Endothelial cell of umbilical vein (primary cell): ENCODE measurements at regions not wholly inside any gene's neighbourhood (a gene's known extent, or its start where the extent isn't known, plus 50 kb on each side); places are given as distances from the start of the nearest gene placed in this dataset.

Experiments
- BruUV-seq: library from RNA; stranded (reverse); fragments of 400-500 nt; replicated peaks from 2 replicates; lab custom pipeline; 2021; lab: Mats Ljungman, UMichigan
- CTCF ChIA-PET: fragments of 300-600, 350-600 bp; sonication (Branson Sonifier 250); formaldehyde crosslinking; loops from one replicate; lab custom pipeline; 2021; ENCODE audit warnings: antibody characterized with exemption, inconsistent platforms; lab: Charles Lee
- POLR2A ChIA-PET: fragments of 300-600, 350-600 bp; sonication (Branson Sonifier 250); formaldehyde crosslinking; loops from one replicate; lab custom pipeline; 2021; ENCODE audit warnings: antibody characterized with exemption, inconsistent platforms; lab: Charles Lee
- DNase-seq: peaks from one replicate; pipeline ENCODE4 v3.0.0-alpha.2; 2011; ENCODE audit warnings: low read depth, low spot score
- FAIRE-seq: peaks from 2 replicates; lab custom pipeline; 2011; peaks lifted over from hg19 to GRCh38; lab: Jason Lieb, UNC
- H2AFZ ChIP-seq: 2 replicates; pipeline ENCODE4 v1.6.0; 2012; ENCODE audit warnings: low read depth, low read length, control low read depth, inconsistent platforms
- H3K27ac ChIP-seq: 2 replicates; pipeline ENCODE4 v1.5.1; 2011; ENCODE audit warnings: low read depth, mild to moderate bottlenecking, control low read depth, low read length, moderate library complexity; ENCODE audit not compliant: insufficient read depth
- H3K27me3 ChIP-seq, 2 experiments: 2 replicates each; pipeline versions ENCODE4 v1.6.0 to v1.6.1; 2011; ENCODE audit warnings: low read length in 2 of 2, mixed read lengths in 1 of 2; ENCODE audit not compliant: control insufficient read depth in 2 of 2, insufficient read depth in 2 of 2
- H3K36me3 ChIP-seq, 2 experiments: 2 replicates in 1 of 2; 3 replicates in 1 of 2; pipeline ENCODE4 v1.5.1; 2011; ENCODE audit warnings: low read length in 2 of 2, mild to moderate bottlenecking in 1 of 2, moderate library complexity in 1 of 2; ENCODE audit not compliant: control insufficient read depth in 2 of 2, insufficient read depth in 2 of 2; ENCODE audit errors: extremely low read depth in 1 of 2
- H3K4me1 ChIP-seq: 3 replicates; pipeline ENCODE4 v1.5.1; 2011; ENCODE audit warnings: mild to moderate bottlenecking, low read length; ENCODE audit not compliant: control insufficient read depth, insufficient read depth; ENCODE audit errors: extremely low read depth
- H3K4me2 ChIP-seq: 2 replicates; pipeline ENCODE4 v1.6.1; 2011; ENCODE audit warnings: low read length, control low read depth, mixed read lengths; ENCODE audit not compliant: insufficient read depth
- H3K4me3 ChIP-seq, 3 experiments: fragments of 200-600 bp in 1 of 3; sonication (generic), shearing (Covaris generic) in 1 of 3; replicated peaks in 1 of 3; 2 replicates each; pipeline ENCODE4 v1.5.1; 2011 to 2016; ENCODE audit warnings: control low read depth in 3 of 3, low read length in 3 of 3, mild to moderate bottlenecking in 2 of 3, inconsistent platforms in 1 of 3, low read depth in 1 of 3, moderate library complexity in 1 of 3; ENCODE audit not compliant: insufficient read depth in 1 of 3
- H3K79me2 ChIP-seq: 2 replicates; pipeline ENCODE4 v1.6.0; 2012; ENCODE audit warnings: low read length, inconsistent platforms; ENCODE audit not compliant: control insufficient read depth, insufficient read depth
- H3K9ac ChIP-seq: replicated peaks from 2 replicates; pipeline ENCODE3; 2011; ENCODE audit warnings: low read length, control low read depth; ENCODE audit not compliant: insufficient read depth; ENCODE audit errors: extremely low read depth
- H3K9me1 ChIP-seq: replicated peaks from 3 replicates; pipeline ENCODE4 v1.6.0; 2011; ENCODE audit warnings: mild to moderate bottlenecking, low read length; ENCODE audit not compliant: control insufficient read depth, insufficient read depth; ENCODE audit errors: extremely low read depth
- H3K9me3 ChIP-seq: replicated peaks from 2 replicates; pipeline ENCODE4 v1.5.1; 2012; ENCODE audit warnings: low read length, inconsistent platforms; ENCODE audit not compliant: control insufficient read depth, insufficient read depth
- H4K20me1 ChIP-seq: replicated peaks from 2 replicates; pipeline ENCODE3; 2011; ENCODE audit warnings: mild to moderate bottlenecking, low read length; ENCODE audit not compliant: control insufficient read depth, insufficient read depth; ENCODE audit errors: extremely low read depth
- CTCF ChIP-seq, 2 donors: IDR thresholded peaks; 1 replicate in 1 of 2; 2 replicates in 1 of 2; pipeline ENCODE4 v1.5.1; 2011; ENCODE audit warnings: low read length in 2 of 2, mild to moderate bottlenecking in 2 of 2, moderate library complexity in 2 of 2, control low read depth in 1 of 2, inconsistent platforms in 1 of 2, low read depth in 1 of 2; ENCODE audit not compliant: insufficient read depth in 1 of 2; ENCODE audit errors: extremely low read depth in 1 of 2
- EZH2 ChIP-seq: IDR thresholded peaks from 2 replicates; pipeline ENCODE4 v1.6.1; 2012; ENCODE audit warnings: borderline replicate concordance, low read depth, mild to moderate bottlenecking, moderate library complexity, low read length, inconsistent platforms; ENCODE audit not compliant: severe bottlenecking
- FOS ChIP-seq: IDR thresholded peaks from 2 replicates; pipeline ENCODE4 v1.6.1; 2011; ENCODE audit warnings: mild to moderate bottlenecking, low read length, moderate library complexity, borderline replicate concordance; ENCODE audit not compliant: insufficient read depth
- GATA2 ChIP-seq: IDR thresholded peaks from 2 replicates; pipeline ENCODE4 v1.7.0; 2011; ENCODE audit warnings: low read depth, mild to moderate bottlenecking, moderate library complexity, mixed read lengths, low read length; ENCODE audit not compliant: insufficient read length, insufficient read depth
- JUN ChIP-seq: IDR thresholded peaks from 2 replicates; pipeline ENCODE4 v1.6.1; 2011; ENCODE audit warnings: borderline replicate concordance, low read depth; ENCODE audit not compliant: insufficient read length, insufficient read depth
- MAX ChIP-seq: IDR thresholded peaks from 2 replicates; pipeline ENCODE4 v1.6.1; 2011; ENCODE audit not compliant: insufficient read depth, insufficient read length
- MYC ChIP-seq: IDR thresholded peaks from one replicate; pipeline ENCODE4 v1.6.1; 2011; ENCODE audit warnings: mild to moderate bottlenecking, low read depth, low read length
- POLR2A ChIP-seq: IDR thresholded peaks from 2 replicates; pipeline ENCODE4 v1.6.1; 2012; ENCODE audit warnings: low read depth, mild to moderate bottlenecking, control low read depth, low read length
- POLR2AphosphoS5 ChIP-seq: IDR thresholded peaks from 2 replicates; pipeline ENCODE4 v1.6.1; 2012; ENCODE audit warnings: low read depth, mild to moderate bottlenecking, control low read depth, low read length, moderate library complexity; ENCODE audit not compliant: insufficient read depth
- dilution Hi-C: fragments of 300-500 bp; cut with MboI; formaldehyde crosslinking; loops from one replicate; pipeline ENCODE4 v1.15.0; 2019; ENCODE audit warnings: low sequenced_read_pairs; ENCODE audit not compliant: extremely low pct_ligation_motif_present
- intact Hi-C: fragments of 100-400 bp; cut with micrococcal nuclease; formaldehyde crosslinking; loops from one replicate; pipeline ENCODE4 v1.10.0; 2022

- ChIA-PET POLR2A (no interaction called here), CTCF (no interaction called here)
- TF ChIP-seq JUN = no peak
- no peak for TF ChIP-seq MYC
- TF ChIP-seq POLR2A = no peak
- TF ChIP-seq FOS = no peak
- TF ChIP-seq EZH2 = no peak
- TF ChIP-seq GATA2 = no peak
- TF ChIP-seq POLR2AphosphoS5 = no peak
- no peak for TF ChIP-seq CTCF (IDR thresholded peaks at IDR 0.05; ENCODE audit: extremely low read depth in 1 of 2, insufficient read depth in 1 of 2, low read depth in 1 of 2, low read length in 2 of 2)
- TF ChIP-seq MAX = no peak
These were observed 546.0 kb downstream of the PLA2G4A start for GRCh38 chr1:187374742-187375141.

More at GRCh38 chr1:187374742-187375141, 546.0 kb downstream of the PLA2G4A start:
- no peaks in the 10 kb centered on the region for H3K9me1 ChIP-seq
- H3K4me3 ChIP-seq = no peak overlapping the region
- no peak overlapping the region for H2AFZ ChIP-seq
- H3K9me3 ChIP-seq = no peaks in the 10 kb centered on the region
- intact Hi-C loops (no loop called here), dilution Hi-C loops (no loop called here)
- H3K9ac ChIP-seq = no peak overlapping the region
- BruUV-seq = no TSS peak
- H3K79me2 ChIP-seq = no peaks in the 10 kb centered on the region
- no peak overlapping the region for H3K27ac ChIP-seq
- H3K36me3 ChIP-seq = no peaks in the 10 kb centered on the region
- H3K27me3 ChIP-seq = peaks cover 0 to 3% of the 10 kb centered on the region in 2 experiments
- no peaks in the 10 kb centered on the region for H3K4me1 ChIP-seq
- no peak for FAIRE-seq
- no peak overlapping the region for H3K4me2 ChIP-seq
- DNase-seq = no peak
- H4K20me1 ChIP-seq = no peaks in the 10 kb centered on the region
